Upper lobe of left lung (tissue), 4 donors: ENCODE measurements at regions not wholly inside any gene's neighbourhood (a gene's known extent, or its start where the extent isn't known, plus 50 kb on each side); places are given as distances from the start of the nearest gene placed in this dataset.

Experiments used
- POLR2A ChIP-seq, 4 donors: fragments of 450-650 bp; IDR thresholded peaks; one replicate each; pipeline ENCODE4 v1.5.1; 2016 to 2017; ENCODE audit warnings: antibody characterized with exemption in 4 of 4, mild to moderate bottlenecking in 2 of 4
- POLR2AphosphoS5 ChIP-seq, 2 donors: sonication (generic); formaldehyde crosslinking; IDR thresholded peaks; one replicate each; pipeline ENCODE4 v1.5.1; 2017; ENCODE audit warnings: antibody characterized with exemption in 2 of 2

DNA sequence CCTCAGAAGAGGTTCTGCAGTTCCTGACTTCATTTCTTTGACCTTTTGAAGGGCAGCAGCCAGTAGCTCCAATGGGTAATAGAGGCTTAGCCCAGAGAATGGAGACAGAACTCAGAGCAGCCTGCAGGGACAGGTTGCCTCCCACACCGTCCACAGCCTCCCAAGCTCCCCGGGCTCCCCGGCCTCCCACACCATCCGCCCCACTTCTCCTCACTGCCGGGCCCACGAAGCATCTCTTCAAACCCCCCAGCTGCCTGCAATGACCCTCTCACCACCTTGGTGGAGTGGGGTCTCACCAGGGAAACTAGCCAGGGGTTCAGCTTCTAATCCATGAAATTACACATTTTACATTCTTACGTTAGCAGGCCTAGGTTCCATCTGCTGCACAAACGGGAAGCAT is 652.0 kb upstream of the SALL3 start:
- no peak for TF ChIP-seq POLR2A (IDR thresholded peaks at IDR 0.05)
- TF ChIP-seq POLR2AphosphoS5 (IDR thresholded peaks at IDR 0.05) = no peak
